D721Med (cell line): ENCODE measurements at regions not wholly inside any gene's neighbourhood (a gene's known extent, or its start where the extent isn't known, plus 50 kb on each side); places are given as distances from the start of the nearest gene placed in this dataset.
"Not testable (repeated sequence)": the region's sequence is repeated elsewhere in the genome, so short reads cannot be mapped to it uniquely, and the experiment has no call there.

Source experiments
- DNase-seq: peaks from one replicate; pipeline ENCODE4 v3.0.0; 2011; ENCODE audit warnings: low spot score; ENCODE audit not compliant: insufficient read length
- FAIRE-seq: peaks from 2 replicates; lab custom pipeline; 2011; peaks lifted over from hg19 to GRCh38; lab: Jason Lieb, UNC
- TF ChIP-seq, protein P1 (sequence below): IDR thresholded peaks from 2 replicates; pipeline ENCODE4 v1.5.1; 2012; ENCODE audit warnings: mild to moderate bottlenecking, control low read depth; ENCODE audit not compliant: insufficient read depth; ENCODE audit errors: missing control alignments

DNA sequence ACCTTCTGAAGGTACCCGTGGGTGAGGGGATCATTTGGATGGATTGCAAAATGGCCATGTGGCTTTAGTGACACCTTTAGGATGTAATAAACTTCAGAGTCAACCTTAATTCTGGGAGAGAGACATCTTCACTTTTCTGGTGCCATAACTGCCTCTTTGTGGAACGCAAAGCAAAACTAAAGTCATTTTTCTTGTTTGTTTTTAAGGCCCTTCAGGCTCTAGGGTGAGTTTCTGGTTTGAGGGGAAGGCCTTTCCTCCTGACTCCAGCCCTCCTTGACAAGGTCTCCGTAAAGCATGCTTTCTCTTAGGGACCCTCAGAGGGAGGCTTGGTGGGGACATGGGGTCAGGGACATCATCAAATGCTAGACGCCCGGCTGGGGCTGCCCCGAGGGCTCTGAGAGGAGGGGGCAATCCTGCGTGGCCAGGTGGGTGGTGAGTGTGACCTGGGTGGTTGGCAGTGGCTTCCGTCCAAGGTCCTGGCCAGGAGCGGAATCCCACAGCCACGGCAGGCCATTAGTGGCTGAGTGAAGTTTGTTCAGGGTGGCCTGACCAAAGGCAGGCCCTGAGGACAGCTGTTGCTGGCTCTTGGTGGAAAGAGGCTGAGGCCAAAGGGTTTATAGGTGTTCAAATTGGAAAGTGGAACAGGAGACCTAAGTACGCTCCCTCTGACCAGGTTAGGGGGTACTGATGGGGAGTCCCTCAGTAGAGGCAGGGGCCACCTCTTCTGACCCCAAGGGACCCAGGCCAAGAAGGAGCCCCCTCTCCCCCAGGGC, 112.2 kb downstream of the METRNL start:
- DNase-seq (no peak), FAIRE-seq (no peak)
- TF ChIP-seq, protein P1, sequence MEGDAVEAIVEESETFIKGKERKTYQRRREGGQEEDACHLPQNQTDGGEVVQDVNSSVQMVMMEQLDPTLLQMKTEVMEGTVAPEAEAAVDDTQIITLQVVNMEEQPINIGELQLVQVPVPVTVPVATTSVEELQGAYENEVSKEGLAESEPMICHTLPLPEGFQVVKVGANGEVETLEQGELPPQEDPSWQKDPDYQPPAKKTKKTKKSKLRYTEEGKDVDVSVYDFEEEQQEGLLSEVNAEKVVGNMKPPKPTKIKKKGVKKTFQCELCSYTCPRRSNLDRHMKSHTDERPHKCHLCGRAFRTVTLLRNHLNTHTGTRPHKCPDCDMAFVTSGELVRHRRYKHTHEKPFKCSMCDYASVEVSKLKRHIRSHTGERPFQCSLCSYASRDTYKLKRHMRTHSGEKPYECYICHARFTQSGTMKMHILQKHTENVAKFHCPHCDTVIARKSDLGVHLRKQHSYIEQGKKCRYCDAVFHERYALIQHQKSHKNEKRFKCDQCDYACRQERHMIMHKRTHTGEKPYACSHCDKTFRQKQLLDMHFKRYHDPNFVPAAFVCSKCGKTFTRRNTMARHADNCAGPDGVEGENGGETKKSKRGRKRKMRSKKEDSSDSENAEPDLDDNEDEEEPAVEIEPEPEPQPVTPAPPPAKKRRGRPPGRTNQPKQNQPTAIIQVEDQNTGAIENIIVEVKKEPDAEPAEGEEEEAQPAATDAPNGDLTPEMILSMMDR: no peak

DNA sequence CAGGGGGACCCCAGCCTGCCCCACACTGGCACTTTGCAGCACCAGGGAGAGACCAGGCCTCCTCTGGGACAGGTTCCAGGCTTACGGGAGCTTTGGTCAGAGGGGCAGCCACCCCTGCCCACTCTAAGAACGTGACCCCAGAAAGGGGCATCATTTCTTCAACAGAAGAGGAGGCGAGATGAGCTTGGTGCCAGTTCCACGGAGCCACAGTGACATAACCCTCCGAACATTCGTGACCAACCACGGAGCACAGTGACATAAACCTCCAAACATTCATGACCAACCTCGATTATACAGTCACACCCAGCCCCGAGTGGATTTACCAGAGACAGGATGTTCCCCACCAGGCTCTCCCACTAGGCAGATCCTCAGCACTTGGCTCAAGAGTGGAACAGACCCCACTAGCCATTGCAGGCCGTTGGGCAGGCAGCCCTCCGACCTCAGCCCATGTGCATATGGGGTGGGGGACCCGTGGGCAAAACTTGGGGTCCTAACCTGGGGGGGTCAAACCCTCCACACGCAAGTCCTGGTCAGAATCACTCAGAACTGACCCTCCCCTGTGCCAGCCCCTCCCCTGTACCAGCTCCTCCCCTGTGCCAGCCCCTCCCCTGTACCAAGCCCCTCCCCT, 112.9 kb downstream of the METRNL start:
- FAIRE-seq: no peak
- TF ChIP-seq, protein P1: no peak
- DNase-seq: no peak

DNA sequence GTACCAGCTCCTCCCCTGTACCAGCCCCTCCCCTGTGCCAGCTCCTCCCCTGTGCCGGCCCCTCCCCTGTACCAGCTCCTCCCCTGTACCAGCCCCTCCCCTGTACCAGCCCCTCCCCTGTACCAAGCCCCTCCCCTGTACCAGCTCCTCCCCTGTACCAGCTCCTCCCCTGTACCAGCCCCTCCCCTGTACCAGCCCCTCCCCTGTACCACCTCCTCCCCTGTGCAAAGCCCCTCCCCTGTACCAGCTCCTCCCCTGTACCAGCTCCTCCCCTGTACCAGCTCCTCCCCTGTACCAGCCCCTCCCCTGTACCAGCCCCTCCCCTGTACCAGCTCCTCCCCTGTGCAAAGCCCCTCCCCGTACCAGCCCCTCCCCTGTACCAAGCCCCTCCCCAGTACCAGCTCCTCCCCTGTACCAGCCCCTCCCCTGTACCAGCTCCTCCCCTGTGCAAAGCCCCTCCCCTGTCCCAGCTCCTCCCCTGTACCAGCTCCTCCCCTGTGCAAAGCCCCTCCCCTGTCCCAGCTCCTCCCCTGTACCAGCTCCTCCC, 113.5 kb downstream of the METRNL start:
- FAIRE-seq, DNase-seq: not testable (repeated sequence)

DNA sequence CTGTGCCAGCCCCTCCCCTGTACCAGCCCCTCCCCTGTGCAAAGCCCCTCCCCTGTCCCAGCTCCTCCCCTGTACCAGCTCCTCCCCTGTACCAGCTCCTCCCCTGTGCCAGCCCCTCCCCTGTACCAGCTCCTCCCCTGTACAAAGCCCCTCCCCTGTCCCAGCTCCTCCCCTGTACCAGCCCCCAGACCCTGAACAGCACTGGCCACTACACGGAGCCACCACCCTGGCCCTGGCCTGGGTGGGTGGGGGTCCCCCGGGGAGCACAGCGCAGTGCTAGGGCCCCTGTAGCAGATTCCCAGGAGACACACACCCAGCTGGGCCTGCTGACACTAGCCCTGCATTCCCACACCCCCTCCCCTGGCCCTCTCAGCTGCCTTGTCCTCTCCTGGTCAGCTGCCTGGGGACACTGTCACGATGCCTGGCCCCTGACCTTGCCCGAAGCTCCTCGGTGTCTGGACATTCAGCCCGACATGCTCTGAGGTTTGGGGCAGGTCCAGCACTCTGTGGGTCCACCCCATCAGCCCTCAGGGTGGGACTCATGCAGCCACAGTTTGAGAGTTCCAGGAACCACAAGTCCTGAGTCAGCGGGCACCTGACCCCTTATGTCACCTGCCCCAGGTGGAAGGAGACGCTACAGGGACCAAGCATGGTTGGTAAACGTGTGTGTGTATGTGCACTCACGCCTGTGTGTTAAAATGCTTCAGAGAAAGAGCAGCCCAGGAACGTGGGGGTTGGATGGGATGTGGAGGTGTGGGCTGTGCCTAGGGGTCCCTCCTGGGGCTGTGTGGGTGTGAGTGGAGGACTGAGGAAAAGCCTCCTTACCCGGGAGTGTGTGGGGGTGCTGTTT, 114.2 kb downstream of the METRNL start:
- TF ChIP-seq, protein P1: no peak
- DNase-seq (no peak), FAIRE-seq (no peak)

DNA sequence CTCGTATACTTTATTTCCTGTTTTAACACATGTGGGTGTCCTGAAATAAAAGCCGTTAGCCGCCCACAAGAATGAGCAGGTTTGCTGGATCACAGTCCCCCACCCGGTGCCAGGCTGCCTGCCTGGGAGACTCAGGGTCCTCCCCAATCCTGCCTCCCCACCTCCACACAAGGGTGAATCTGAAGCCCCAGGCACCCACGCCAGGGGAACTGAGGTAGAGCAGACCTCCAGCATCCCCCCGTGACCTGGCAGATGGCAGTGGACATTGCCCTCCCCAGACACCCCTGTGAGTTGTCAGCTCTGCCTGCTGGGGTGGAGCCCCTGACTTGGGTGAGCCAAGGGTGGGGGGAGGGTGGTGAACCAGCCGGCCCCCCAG, 114.8 kb downstream of the METRNL start:
- no peak for DNase-seq
- no peak for FAIRE-seq
- TF ChIP-seq, protein P1: no peak

DNA sequence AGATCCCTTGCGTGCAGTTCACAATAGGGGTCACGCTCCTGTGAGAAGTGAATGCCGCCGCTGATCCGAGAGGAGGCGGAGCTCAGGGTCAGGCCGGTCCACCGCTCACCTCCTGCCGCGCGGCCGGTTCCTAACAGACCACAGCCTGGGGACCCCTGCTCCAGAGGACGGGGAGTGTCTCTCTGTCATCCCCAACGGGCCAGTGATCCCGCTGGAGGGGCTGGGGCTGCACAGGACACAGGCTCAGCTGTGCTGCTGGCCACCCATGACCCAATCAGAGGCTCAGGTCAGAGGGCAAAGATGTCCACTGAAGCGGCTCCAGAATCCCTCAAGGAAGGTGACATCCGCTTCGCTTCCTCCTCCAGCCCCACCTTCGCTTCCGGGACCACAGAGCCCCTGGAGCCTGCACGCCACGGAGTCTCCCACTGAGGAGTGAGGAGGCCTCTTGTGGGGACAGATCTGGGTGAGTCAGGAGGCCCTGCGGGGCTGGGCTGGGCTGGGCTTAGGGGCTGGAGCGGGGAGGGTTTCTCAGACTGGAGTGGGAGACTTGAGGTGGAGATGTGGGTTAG, 115.4 kb downstream of the METRNL start:
- no peak for FAIRE-seq
- no peak for DNase-seq
- TF ChIP-seq, protein P1: no peak
